AG20443 (cell line): ENCODE measurements at regions not wholly inside any gene's neighbourhood (a gene's known extent, or its start where the extent isn't known, plus 50 kb on each side); places are given as distances from the start of the nearest gene placed in this dataset.
"Not testable (repeated sequence)": the region's sequence is repeated elsewhere in the genome, so short reads cannot be mapped to it uniquely, and the experiment has no call there.

Source experiments
- DNase-seq: peaks from one replicate; pipeline ENCODE4 v3.0.0; 2012; ENCODE audit warnings: low spot score, mixed read lengths

GRCh38 chr5:92695123-92696003 lies 885.7 kb downstream of the NR2F1-AS1 start:
- DNase-seq = no peak

- no peak for DNase-seq
Measured at GRCh38 chr5:92694067-92694466, 887.0 kb downstream of the NR2F1-AS1 start.

- not testable (repeated sequence) for DNase-seq
Measured at GRCh38 chr5:92691955-92692354, 889.1 kb downstream of the NR2F1-AS1 start.

GRCh38 chr5:92687821-92688722 lies 892.9 kb downstream of the NR2F1-AS1 start:
- peak; percentile 48 for DNase-seq

GRCh38 chr5:92678640-92679039 lies 902.4 kb downstream of the NR2F1-AS1 start:
- DNase-seq = no peak

GRCh38 chr5:92676215-92677165 lies 904.5 kb downstream of the NR2F1-AS1 start:
- no peak for DNase-seq

- no peak for DNase-seq
Measured at GRCh38 chr5:92674321-92674720, 906.7 kb downstream of the NR2F1-AS1 start.

- no peak for DNase-seq
Measured at GRCh38 chr5:92665506-92665905, 915.5 kb downstream of the NR2F1-AS1 start.

- DNase-seq = no peak
Measured at GRCh38 chr5:92662741-92663140, 918.3 kb downstream of the NR2F1-AS1 start.

- no peak for DNase-seq
Measured at GRCh38 chr5:92659246-92659645, 921.8 kb downstream of the NR2F1-AS1 start.

- not testable (repeated sequence) for DNase-seq
Measured at GRCh38 chr5:92654601-92655000, 926.4 kb downstream of the NR2F1-AS1 start.

GRCh38 chr5:92653730-92654461 lies 927.1 kb downstream of the NR2F1-AS1 start:
- no peak for DNase-seq

GRCh38 chr5:92652756-92653155 lies 928.3 kb downstream of the NR2F1-AS1 start:
- DNase-seq = peak; percentile 22

- no peak for DNase-seq
Measured at GRCh38 chr5:92644266-92644886, 936.6 kb downstream of the NR2F1-AS1 start.

- peak; percentile 18 for DNase-seq
Measured at GRCh38 chr5:92641031-92641962, 939.7 kb downstream of the NR2F1-AS1 start.

GRCh38 chr5:92640340-92640739 lies 940.7 kb downstream of the NR2F1-AS1 start:
- DNase-seq = no peak

GRCh38 chr5:92637960-92638359 lies 943.1 kb downstream of the NR2F1-AS1 start:
- DNase-seq = no peak

- DNase-seq = no peak
Measured at GRCh38 chr5:92637247-92637646, 943.8 kb downstream of the NR2F1-AS1 start.

GRCh38 chr5:92635001-92635461 lies 946.0 kb downstream of the NR2F1-AS1 start:
- DNase-seq = no peak
